NCI-H1048 (cell line): ENCODE measurements at regions not wholly inside any gene's neighbourhood (a gene's known extent, or its start where the extent isn't known, plus 50 kb on each side); places are given as distances from the start of the nearest gene placed in this dataset.
"Not testable (repeated sequence)": the region's sequence is repeated elsewhere in the genome, so short reads cannot be mapped to it uniquely, and the experiment has no call there.

Experiments used
- DNase-seq: peaks from one replicate; lab custom pipeline; 2025; lab: John Stamatoyannopoulos, UW

DNA sequence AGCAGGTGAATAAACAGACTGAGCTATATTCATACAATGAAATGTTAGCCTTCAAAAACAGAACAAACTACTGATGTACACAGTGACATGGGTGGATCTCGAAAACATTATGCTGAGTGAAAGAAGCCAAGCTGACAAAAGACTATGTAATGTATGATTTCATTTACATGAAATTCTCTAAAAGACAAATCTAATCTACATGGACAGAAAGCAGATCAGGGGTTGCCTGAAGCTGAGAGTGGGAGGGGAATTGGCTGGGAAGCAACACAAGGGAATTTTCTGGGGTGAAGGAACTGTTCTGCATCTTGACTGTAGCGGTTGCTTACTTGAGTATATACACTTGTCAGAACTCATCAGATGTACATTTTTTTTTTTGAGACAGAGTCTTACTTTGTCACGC, 121.7 kb upstream of the SVIL start:
- no peak for DNase-seq

DNA sequence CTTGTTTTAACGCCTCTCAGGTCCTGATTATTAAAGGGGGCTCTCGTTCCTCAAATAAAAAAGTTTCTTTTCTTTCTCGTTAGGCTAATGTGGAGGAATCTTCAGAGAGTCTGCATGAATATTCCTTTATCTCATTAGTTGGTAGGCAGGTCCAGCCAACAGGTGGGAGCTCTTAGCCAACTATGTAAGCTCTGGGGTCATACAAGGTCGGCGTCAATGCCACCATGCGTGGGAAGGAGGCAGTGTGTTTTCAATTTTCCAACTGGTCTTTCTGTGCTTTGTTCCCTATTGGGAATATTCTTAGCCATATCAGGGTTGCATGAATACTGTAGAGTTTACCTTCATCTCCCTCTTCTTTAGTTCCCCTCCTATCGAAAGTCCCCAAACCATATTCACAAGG, 118.5 kb upstream of the SVIL start:
- no peak for DNase-seq

DNA sequence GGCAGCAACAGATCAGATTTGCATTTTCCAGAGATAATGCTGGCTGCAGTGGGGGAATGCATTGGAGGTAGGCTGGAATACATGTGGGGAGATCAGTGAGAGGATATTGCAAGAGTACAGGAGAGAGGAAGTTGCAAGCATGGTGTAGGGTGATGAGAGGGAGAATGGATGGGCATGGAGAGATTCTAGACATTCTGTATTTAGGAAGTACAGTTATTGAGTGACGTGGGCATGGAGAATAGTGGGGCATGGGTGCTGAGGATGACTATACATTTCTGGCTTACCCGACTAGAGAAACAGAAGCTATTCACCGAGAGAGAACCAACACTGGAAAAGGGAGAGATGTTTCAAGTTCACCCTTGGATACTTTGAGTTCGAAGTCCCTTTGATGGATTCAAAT, 116.9 kb upstream of the SVIL start:
- no peak for DNase-seq

GRCh38 chr10:29751240-29751639, 116.5 kb upstream of the SVIL start:
- DNase-seq: no peak

DNA sequence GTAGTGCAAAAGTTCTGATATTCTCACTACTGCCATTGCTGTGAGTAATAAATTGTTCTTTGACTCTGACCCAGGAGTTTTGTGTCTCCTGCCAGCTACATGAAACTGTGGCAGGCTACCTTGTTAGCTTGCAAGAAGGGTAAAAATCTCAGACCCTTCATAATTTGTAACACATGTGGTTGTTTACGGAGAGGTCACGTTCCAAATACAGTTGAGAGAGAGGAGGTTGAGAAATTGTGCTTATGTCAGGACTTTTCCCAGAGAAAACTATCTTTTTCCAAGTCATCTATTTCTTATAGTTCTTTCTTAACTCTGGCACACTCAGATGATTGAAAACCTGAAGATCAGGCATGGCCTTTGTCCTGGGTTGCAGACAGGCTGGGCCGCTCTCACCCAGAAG, 114.4 kb upstream of the SVIL start:
- DNase-seq: no peak

- no peak for DNase-seq
Observed at GRCh38 chr10:29748109-29748650, 113.4 kb upstream of the SVIL start.

- DNase-seq: no peak
Observed at GRCh38 chr10:29746080-29746797, 111.5 kb upstream of the SVIL start.

GRCh38 chr10:29740981-29741545, 106.3 kb upstream of the SVIL start:
- DNase-seq: no peak

- no peak for DNase-seq
Observed at GRCh38 chr10:29738341-29738740, 103.6 kb upstream of the SVIL start.

DNA sequence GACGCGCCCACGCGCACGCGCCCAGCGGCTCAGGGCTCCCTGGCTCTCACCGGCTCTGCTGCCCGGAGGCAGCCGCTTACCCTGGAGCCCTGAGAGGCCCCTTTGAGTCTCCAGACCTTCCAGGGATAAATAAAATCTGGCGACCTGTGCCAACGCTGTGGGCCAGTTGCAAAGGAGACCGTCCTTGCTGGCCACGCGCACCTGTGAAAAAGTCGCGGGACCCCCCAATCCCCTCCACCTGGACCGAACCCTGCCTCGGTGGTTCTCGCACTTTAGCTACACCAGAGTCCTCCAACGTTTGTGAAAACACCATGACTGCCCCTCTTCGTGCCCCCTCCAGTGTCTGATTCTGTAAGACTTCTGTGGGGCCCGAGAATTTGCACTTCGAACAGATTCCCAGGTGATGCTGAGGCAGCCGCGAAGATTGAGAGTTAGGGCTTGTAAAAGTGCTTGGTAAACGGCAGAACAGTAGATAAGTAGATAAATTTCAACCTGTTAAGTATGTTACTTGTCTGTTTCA, 102.4 kb upstream of the SVIL start:
- DNase-seq: no peak

GRCh38 chr10:29736366-29737073, 101.7 kb upstream of the SVIL start:
- no peak for DNase-seq

DNA sequence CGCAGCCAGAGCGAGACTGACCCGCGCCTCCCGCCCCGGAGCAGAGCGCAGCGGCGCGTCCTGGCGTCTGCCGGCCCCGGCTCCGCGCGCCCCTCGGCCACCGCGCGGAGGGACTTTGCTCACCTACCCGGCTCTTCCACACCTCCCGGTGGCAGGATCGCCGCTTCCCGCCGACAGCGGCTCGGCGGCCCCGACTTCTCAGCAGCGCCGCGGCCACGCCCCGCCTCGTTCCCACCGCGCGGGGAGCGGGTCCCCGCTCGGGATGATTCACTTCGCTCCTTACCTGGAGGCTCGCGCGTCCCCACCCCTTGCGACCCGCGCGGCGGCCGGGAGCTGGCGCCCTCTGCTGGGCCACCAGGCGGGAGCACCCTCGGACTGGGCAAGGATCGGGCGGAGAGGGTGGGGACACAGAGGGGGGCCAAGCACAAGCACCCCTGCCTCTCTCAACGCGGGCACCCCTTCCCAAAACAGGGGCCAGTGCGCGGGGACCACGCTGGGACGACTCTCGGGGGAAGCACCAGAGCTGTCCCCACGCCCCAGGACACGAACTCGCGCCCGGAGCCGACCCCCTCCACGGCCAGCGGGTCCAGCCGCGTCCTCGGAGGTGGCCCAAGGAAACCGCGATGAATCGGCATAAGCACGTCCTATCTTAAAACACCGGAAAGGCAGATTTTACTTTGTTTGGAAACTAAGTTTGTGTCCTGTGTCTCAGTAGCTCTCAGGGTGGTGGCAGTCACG, 101.0 kb upstream of the SVIL start:
- DNase-seq: peak; percentile 58

DNA sequence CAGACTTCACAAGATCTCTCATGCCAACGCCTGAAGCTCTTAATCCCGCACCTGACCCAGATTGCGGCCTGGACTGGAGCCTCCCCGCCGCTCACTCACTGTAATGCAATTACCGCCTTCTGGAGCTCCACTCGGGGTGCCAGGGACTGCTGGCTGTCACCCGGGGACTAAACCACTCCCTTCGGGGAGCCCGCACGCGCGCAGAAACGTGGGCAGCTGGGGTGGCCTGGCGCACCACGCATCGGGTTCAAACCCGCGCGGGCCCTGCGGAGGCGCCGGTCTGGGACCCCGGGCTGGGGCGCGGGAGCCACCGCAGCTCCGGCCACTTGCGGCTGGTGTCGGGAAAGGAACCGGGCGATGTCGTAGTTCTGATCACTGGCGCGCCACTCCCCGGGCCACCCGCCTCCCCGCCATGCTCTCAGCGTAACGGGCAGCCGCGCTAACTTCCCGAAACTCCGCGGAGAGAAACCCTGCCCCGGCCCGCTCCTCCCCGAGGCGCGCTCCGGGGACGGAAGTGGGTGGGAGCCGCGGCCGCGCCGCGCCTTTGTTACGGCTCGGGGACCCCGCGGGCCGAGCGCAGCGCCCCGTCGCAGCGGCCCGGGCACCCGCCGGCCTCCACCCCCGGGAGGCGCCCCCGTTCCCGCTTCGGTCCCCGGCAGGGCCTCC, 100.3 kb upstream of the SVIL start:
- no peak for DNase-seq

DNA sequence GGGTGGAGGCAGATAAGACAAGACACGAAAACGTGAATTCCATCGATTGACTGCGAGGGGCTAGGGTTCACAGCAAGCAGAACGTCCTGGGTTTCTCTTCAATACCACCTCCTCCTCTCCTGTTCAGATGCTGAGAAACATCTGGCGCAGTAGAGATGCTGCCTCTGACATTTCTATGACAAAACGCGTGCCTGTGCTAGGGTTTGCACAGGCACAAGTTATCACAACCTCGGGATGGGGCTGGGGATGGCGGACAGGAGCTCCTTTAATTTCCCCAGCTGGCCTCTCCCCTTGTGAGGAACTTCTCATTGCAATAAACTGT, 99.8 kb upstream of the SVIL start:
- no peak for DNase-seq

GRCh38 chr10:29733323-29733722, 98.6 kb upstream of the SVIL start:
- no peak for DNase-seq

- no peak for DNase-seq
Observed at GRCh38 chr10:29732918-29733317, 98.1 kb upstream of the SVIL start.

DNA sequence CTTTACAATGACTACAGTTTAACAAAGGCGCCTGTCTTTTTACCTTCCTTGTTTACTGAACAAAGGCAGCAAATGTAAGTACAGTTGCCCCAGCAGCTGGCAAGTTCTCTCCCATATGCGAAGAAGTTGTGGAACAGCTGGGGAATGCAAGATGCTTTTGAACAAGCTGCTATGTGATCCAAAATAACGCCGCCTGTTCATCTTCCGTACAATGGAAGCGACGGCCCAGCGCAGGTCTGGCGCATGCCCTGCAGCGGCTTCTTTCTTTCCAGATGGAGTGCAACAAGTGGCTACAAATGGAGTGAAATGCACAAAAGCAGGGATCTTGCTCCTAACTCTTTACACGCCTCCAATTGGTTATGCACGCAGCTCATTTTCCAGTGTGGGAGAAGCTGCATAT, 97.0 kb upstream of the SVIL start:
- DNase-seq: no peak

DNA sequence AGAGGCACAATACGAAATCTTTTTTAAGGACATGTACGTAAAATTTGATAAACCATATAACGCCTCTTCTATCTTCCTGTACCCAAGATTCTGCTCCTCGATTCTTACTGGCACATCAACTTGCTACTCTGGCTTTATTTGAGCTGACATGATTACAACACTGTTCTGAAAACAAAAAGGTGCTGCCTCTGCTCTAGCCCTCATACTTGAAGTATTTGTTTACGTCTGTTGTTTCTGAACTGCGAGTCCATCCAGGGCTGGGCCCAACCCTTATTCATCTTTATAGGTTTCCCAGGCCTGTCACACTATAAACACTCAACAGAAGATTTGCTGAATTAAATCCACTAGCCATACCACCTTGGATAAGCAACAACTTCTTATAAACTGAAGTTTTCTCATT, 96.2 kb upstream of the SVIL start:
- DNase-seq: no peak

DNA sequence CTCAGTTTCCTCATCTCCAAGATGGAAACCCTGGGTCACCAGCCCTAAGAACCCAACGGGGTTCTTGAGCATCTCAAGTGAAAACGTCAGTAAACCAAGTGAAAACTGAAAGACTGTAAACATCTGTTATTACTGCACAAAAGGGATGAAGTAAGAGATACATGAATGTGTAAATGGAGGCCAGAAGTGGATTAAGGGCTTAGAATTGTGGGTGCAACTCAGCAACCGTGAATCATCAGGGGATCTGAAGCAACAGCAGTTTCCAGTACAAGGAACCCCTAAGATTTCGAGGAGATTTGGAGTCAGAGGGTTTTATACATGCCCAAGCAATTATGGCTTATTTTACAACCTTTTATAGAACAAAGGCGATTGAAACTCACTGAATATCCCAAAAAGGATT, 95.7 kb upstream of the SVIL start:
- DNase-seq: no peak

- no peak for DNase-seq
Observed at GRCh38 chr10:29728541-29729049, 93.8 kb upstream of the SVIL start.

DNA sequence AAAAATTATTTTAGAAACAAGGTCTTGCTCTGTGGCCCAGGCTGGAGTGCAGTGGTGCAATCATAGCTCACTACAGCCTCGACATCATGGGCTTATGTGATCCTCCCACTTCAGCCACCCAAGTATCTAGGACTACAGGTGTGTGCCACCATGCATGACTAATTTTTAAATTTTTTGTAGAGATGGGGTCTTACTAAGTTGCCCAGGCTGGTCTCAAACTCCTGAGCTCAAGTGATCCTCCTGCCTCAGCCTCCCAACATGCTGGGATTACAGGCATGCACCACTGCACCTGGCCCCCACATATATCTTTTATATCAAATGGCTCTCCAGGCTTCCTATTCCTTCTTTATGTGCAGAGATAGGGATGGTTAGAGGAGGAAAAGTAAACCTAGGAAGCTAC, 91.2 kb upstream of the SVIL start:
- DNase-seq: not testable (repeated sequence)
